GM21576 (cell line): ENCODE measurements at regions not wholly inside any gene's neighbourhood (a gene's known extent, or its start where the extent isn't known, plus 50 kb on each side); places are given as distances from the start of the nearest gene placed in this dataset.

Source experiments
- ATAC-seq: cut with Tn5 transposase; IDR thresholded peaks from one replicate; pipeline ENCODE4 v1.9.1; 2021; ENCODE audit warnings: mild to moderate bottlenecking, moderate library complexity; ENCODE audit not compliant: unreplicated experiment

DNA sequence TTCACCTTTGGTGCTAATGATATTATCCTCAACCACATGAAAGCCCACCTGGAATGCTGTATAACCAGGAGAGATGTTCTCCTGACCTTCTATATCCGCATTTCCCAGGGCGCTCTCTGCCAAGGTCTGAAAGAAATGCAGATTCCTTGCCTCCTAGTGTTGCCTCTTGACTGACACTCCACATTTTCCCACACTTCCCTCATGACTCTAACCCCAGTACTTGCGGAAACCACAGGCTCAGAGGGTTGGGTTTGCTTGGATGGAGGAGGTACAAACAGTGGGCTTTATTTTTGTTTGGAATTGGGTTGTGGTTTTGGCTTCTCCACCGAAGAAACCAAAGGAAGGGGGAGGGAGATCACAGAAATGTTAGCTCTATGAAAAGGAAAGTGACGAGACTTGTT, 222.9 kb upstream of the CELF2 start:
- no peak for ATAC-seq

DNA sequence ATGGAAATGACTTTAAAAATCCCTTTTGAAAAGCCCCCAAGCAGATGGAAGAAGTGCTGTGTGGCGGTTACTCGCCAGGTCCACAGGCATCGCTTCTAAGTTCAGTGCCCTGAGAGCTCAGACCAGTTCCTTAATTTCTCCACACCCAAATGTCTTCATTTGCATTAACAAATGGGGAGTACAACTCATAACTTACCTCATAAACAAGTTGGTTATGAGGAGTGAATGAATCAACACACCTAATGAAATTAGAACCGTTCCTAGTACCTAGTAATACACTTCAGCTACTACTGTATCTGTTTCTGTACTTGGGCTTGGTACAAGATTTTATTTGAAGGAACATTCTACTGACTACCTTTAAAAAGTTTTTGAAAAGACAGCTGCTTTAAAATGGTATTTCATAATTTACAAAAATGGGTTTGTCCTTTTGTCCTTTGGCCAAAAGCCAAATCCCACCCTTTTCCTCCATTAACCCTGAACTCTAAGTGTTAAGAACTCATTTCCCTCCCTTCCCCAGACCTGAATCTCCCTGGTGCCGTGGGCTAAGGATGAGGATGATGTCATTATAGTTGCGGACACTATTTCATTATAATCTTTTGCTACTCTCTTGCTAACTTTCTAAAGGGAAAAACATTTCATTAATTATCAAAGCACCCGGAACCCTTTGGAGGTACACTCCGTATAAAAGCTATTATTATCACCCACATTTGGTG, 221.5 kb upstream of the CELF2 start:
- ATAC-seq: no peak

DNA sequence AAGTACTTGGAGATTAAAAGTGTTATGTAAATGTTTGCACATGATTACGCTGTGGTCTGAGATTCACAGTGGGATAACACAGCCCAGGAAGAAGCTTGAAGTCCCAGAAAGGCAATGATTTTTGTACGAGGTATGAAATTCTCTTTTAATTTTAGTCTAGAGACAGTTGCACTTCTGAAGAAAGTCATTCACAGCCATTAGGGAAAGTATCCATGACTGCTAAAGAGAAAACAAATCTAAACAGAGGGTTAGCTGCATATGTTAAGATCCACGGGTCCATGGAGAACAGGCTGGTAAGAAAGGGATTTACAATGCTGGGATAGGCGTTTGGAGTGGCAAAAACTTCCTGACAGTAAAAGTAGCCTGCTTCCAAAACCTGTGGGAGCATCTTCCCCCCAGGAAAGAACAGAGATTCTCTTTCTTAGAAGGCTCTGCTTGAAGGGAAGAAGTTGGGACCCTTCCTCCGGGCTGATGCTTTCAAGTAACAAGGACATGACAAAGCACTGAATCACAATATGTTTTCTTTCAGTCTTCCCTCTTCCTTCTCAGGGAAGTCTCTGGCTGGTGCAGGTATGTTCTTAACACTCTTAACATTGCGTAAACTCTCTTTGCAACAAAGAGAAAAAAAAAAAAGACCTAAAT, 220.8 kb upstream of the CELF2 start:
- ATAC-seq: no peak

DNA sequence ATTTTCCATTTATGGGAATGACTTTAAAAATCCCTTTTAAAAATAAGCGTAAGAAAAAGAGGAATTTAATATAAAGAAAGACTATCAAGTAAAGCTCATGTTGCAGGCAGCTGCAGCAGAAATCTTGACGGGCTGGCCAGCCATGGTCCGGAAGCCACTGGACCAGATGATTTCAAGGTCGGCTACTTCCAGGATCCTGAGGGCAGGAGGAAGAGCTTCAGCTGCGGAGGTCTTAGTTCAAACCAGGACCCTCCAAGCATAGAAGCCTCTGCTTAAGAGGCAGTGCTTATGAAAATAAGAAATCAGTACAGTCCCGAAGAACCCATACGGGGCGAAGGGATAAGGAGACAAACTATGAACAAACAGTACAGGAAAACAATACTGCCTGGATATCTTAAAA, 220.2 kb upstream of the CELF2 start:
- no peak for ATAC-seq

DNA sequence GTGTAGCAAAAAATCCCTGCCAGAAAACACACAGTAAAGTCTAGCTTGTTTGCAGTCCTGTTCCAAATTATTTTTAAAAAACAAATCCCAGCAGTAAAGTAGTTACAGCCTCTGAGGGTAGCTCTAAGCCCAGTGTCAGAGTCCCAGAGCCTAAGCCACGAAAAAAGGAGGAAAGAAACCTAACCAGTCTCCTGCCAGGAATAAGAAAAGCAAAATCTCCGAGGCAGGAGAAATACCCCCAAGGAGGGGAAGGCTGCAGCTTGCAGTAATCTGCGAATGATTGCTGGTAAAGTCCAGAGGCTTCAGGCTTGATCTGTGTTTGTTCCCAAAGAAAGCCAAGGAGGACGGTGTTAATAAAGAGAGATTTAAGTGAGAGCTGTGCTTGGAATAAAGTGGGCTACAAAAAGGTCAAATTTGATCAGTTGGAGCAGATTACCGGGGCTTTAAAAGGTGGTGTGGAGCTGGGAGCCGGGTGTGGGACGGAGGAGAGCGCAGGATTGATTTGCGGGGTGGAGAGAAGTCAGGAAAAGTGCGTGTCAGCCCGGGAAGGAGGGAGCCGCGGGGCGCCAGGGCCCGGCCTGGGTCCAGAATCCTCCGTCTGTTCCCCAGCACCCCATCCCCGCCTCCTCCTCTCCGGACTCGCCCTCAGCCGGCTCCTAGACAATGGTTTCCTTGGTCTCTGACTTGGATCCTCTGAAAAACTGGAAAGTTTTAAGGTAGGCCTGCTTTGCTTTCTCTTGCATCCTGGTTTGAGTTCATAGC, 219.4 kb upstream of the CELF2 start:
- no peak for ATAC-seq

DNA sequence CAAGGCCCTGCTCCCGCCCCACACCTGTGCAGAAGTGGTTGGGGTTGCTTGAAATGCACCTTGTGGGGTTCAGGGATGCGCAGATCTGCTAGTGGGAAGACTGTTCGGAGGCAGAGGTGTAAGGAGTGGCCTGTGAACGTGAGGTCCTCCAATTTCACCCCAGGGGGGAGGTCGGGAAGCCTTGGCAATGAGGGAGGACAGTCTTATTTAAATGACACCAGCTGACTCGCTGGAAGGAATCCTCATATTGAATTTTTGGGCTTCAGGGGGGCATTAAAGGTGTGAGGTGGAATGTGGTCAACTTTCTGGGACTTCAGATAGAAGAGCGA, 218.8 kb upstream of the CELF2 start:
- ATAC-seq: no peak

DNA sequence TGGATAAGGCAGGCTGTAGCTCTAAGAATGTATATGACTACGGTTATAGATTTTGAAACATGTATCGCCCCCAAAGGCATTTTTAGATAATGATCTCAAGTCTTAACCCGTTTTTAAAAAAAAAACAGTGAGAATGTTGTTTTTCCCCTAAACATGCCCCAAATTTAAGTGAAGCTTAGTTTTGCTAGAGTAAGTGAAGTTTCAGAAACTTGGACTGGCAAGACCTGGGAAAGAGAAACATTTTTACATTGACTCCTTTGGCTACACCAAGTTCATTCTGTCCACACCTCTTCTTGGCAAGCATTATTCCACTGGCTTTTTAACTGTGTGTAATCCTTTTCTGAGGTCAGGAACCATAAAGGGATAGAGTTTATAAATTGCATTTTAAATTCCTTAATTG, 216.7 kb upstream of the CELF2 start:
- ATAC-seq: no peak

DNA sequence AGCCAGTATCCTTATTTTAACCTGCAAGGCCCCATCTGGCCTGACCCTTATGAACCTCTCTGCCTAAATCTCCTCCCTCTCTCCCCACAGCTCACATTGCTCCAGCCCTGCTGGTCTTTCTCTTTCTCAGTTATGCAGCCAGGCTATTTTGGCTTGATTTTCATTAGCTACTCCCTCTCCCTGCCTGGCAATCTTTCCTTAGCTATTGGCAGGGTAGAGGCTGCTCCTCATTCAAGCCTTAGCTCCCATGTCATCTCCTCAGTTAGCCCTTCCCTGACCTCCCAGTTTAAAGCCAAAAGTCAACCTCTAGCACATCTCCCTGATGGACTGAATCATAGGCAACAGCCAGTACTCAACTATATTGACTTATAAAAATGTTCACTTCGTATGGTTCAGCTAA, 214.4 kb upstream of the CELF2 start:
- ATAC-seq: no peak

DNA sequence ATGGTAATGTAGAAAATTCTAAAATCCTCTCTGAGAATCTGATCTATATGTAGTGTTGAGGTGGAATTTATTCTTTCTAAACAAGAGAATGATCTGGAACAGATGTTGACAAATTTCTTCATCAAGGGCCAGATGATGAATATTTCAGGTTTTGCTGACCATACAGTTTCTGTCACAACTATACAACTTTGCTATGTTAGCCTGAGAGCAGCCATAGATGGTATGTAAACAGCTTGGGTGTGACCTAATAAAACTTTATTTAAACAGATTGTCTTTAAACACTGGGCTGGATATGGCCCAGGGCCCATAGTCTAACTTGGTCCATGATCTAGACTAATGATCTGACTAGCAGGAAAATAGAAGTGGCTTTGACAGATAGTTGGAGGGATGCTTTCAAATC, 213.6 kb upstream of the CELF2 start:
- ATAC-seq: no peak

DNA sequence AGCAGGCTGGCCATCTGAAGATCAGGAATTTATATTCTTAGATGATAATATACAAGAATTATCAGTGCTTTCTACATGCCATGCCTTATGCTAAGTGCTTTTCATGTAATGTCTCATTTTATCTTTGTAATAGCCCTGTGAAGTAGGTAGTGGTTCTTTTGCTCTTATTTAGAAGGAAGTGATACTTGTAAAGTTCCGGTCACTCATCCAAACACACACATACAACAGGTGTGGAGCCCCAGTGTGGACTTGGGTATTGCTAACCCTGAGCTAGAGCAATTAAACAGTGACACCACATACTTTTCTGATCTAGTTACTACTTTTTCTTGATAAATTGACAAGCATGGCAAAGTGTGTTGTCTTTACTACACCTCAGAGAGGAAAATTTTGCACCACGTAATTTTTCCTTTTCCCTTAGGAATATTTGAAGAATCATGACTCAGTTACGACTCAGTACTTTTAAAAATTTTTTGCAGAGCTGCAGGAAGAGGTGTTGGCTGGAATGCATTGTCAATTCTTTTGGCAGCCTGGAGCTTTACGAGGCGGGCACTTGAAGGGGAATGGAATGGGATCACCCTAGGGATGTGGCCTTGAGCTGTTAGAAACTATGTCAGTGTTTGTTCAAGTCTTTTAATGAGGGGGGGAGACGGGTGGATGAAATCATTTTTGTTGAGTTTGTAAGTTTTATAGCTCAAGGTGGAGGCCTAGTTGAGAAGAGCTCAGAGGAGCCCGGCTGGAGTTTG, 212.5 kb upstream of the CELF2 start:
- no peak for ATAC-seq

DNA sequence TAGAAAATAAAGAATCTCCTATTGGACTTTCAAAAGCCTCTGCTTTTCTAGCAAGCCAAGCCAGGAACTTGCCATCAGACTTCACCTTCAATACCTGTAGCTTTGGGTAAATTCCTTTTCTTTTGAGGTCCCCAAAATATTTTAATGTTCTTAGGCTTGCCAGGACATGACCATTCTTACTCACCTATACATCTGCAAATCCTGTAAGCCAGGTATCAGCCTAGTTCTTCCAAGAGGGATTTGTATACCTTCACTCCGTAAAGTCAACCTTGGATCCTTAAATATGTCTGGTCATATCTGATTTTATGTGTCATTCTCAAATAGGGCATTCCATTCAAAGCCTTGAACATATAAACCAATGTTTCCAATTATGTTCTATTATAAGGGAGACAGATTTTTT, 210.6 kb upstream of the CELF2 start:
- no peak for ATAC-seq

DNA sequence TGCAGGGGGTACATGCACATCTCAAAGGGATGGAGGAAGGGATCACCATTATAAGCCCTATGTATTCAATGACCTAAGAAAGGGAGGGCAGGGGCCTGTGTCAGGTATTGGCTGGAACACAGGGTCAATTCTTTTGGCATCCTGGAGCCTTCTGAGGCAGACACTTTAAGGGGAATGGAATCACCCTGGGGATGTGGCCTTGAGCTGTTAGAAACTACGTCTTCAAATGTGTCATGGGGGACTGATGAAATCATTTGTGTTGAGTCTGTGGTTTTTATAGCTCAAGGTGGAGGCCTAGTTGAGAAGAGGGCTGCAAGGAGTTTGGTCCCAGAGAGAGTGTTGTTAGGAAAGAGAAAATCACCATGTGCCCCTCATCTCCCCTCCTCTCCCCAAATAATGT, 206.1 kb upstream of the CELF2 start:
- no peak for ATAC-seq

DNA sequence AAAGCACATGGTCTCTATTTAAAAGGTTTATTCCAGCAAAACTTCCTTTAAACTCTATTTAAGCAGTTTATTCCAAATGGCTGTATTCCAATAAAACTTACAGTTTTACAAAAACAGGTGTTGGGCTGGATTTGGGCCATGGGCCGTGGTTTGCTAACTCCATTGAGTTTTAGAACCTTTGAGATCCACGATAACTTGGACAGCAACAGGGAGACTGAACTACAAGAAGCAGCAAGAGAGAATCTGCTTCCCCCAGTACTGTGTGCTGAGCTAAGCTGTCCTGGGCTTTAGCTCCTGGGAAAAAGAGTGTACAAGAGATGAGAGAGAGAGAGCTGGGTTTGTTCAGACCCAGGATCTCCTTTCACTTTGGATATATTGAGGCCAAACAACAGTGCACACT, 204.0 kb upstream of the CELF2 start:
- ATAC-seq: no peak

DNA sequence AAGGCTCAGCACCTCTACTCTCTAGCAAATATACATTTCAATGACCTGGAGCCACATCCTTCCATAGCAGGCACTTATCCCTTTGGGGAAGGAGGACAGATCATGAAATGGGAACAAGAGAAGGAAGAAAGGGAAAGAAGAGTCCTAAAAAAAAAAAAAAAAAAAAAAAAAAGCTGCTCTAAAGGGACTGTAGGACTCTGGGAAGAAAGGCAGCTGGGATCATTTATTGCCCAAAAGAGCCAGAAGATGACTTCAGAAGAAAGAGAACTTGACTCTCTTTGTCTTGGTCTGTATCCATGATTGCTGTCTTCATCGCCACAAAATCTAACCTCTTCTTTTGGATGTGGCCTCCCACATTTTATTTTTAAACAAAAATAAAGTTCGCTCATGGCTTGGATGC, 203.6 kb upstream of the CELF2 start:
- ATAC-seq: no peak

DNA sequence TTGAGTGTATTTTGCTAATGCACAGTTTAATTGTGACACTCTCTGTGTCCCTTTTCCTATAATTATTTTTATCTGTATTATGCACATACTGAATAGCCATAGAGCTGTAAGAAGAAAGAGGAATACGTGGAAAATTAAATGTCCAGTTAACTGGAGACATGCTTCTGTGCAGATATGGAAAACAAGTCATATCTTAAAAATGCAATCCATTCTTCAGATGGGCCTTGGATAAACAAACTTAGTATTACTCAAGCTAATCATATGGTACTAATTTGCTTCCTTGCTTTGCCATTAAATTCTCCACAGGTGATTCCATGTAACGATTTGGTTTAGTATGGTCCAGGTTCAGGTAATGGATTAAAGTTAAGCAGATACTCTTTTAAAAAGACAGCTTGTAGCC, 201.2 kb upstream of the CELF2 start:
- no peak for ATAC-seq

DNA sequence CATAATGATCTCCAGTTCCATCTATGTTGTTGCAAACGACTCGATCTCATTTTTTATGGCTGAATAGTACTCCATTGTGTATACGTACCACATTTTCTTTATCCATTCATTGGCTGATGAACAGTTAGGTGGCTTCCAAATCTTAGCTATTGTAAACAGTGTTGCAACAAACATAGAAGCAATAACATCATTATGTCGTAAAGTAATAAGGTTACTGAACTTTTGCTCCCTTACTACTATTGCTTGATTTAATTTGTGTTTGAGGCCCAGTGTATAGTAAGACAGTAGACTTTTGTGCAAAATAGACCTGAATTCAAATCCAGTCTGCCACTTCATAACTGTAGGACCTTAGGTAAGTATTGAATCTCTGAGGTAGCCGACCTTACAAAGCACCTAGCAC, 200.1 kb upstream of the CELF2 start:
- ATAC-seq: no peak

DNA sequence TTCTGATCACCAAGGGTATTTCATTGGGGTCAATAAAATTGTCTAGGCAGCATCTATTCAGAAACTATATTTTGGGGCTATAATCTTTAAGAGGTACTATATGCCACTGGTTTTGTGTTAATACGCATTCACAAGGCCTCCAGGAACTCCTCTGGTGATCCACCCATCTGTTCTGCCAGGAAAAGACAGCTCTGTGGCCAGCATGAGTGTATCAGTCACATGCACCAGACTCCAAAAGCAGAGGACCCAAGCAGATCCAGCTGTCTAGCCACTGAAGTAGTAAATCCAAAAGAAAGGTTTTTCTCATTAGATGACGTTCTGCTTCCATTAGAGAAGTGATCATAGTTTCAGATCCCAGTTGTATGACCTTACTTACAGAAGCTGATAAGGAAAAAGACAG, 199.6 kb upstream of the CELF2 start:
- ATAC-seq: no peak

DNA sequence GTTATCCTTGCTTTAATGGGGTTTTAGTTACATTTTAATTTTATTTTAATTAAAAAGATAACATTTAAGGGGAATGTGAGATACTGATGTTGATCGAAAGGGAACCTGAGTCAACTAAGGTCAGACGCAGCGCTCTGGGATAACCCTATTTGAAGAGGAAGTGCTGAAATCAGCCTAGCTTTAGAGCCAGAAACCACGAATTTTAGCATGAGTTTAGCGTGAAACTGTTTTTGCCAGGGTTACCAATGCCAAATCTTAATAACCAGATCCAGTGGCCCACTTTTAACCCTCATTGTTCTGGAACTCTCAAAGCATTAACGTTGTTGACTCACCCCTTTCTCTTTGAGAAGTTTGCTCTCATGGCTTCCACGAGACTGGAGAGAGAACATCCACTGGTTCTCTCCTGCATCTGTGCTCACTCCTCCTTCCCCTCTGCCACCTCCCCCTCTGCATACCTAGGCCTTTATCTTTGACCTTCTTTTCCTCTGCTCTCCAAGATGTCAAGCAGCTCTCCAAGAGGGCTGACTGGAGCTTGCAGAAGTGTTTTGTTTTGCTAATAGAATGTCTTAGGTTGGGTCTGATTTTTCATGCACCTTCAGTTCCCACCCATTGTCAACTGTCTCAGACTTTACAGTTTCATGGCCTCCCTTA, 198.3 kb upstream of the CELF2 start:
- no peak for ATAC-seq

DNA sequence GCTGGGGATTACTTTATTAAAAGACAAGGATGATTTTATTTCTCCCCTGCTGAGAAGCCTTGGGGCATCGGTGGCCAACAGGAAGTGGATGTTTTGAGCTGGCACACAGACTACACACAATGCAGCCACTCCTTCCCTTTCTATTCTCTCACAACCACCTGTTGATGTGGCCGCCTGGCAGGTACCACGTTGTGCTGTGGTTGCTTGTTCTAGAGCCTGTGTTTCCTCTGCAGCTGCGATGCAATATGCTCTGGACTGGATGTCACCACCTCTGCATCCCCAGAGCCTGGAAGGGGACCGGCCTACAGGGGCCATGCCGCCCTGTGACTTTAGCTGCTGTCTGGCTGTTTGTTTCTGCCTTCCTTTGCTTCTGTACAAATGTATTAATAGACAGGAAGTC, 195.7 kb upstream of the CELF2 start:
- ATAC-seq: no peak

DNA sequence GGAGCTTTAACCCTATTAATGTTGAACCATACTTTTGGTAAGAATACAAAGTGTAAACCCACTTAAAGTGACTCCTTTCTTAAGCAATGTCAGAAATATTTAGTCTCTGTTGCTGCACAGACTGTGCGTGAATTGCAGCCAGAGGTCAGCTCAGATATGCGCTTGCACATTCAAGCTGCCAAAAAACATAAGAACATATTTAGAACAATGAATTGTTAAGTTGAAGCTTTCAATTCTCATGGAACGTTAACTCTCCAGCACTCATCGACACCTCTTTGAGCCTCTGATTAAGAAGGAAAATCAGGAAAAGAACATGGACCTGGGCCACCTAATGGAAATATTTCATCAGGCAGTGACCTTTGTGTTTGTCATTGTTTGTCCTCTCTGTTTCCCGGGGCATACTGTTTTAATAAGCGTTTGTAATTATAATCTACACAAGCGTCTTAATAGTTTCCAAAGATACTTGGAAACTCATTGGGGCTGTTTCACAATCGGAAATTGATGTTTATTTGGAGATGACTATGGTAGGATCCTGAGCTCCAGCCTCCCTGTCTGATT, 193.0 kb upstream of the CELF2 start:
- no peak for ATAC-seq

DNA sequence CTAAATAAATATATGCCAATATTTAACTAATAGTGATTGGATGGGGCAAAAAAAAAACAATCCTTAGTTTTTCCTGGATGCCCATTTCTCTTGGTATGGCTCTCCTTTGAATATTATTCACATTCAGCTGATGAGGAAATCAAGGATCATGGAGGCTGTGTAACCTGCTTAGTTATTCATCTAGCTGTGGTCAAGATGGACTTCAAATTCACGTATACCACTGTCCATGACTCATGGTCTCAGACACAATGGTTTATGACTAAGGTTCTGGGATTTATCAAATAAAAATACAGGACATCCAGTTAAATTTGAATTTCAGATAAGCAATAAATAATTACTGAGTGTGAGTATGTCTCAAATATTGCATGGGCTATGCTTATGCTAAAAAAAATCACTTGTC, 191.5 kb upstream of the CELF2 start:
- ATAC-seq: no peak
